CD1c-positive myeloid dendritic cell (primary cell): ENCODE measurements at regions not wholly inside any gene's neighbourhood (a gene's known extent, or its start where the extent isn't known, plus 50 kb on each side); places are given as distances from the start of the nearest gene placed in this dataset.
"Not testable (repeated sequence)": the region's sequence is repeated elsewhere in the genome, so short reads cannot be mapped to it uniquely, and the experiment has no call there.

Experiments used
- DNase-seq: peaks from one replicate; pipeline ENCODE4 v3.0.0-alpha.2; 2016; ENCODE audit errors: extremely low spot score

- not testable (repeated sequence) for DNase-seq
These were observed 73.5 kb downstream of the NPIPA8 start for GRCh38 chr16:18263046-18263445.

DNA sequence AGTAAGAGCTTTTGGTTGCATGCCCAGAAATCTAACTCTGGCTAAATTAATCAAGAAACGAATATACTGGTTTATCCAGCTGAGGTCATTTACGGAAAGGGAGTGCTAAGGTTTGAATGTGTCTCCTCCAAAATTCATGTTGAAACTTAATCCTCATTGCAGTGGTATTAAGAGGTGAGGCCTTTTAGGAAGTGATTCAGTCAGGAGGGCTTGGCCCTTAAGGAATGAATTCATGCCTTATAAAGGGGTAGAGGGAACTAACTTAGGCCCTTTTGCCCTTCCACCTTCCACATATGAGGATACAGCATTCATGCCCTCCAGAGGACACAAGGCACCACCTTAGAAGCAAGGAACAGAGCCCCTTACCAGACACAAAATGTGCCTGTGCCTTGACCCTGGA lies 74.7 kb downstream of the NPIPA8 start:
- DNase-seq = not testable (repeated sequence)

DNA sequence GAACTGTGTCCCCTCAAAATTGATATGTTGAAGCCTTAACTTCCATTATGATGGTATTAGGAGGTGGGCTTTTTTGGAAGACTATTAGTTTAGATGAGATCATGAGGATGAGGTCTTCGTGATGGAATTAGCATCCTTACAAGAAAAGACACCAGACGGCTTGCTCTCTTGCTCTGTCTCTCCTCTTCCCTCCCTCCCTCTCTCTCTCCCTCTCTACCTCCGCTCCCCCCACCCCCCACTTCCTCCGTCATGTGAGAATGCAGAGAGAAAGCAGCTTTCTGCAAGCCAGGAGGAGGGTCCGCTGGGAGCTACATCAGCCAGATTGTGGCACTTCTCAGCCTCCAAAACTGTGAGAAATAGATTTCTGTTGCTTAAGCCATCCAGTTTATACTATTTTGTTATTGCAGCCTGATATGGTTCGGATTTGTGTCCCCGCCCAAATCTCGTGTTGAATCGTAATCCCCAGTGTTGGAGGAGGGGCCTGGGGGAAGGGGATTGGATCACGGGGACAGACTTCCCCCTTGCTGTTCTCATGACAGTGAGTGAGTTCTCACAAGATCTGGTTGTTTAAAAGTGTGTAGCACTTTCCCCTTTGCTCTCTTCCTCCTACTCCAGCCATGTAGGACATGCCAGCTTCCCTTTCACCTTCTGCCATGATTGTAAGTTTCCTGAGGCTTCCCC lies 76.9 kb downstream of the NPIPA8 start:
- not testable (repeated sequence) for DNase-seq

- not testable (repeated sequence) for DNase-seq
These were observed 83.6 kb downstream of the NPIPA8 start for GRCh38 chr16:18252943-18253342.

- not testable (repeated sequence) for DNase-seq
These were observed 106.0 kb downstream of the NPIPA8 start for GRCh38 chr16:18230505-18230904.

- not testable (repeated sequence) for DNase-seq
These were observed 114.2 kb downstream of the NPIPA8 start for GRCh38 chr16:18222054-18223009.

DNA sequence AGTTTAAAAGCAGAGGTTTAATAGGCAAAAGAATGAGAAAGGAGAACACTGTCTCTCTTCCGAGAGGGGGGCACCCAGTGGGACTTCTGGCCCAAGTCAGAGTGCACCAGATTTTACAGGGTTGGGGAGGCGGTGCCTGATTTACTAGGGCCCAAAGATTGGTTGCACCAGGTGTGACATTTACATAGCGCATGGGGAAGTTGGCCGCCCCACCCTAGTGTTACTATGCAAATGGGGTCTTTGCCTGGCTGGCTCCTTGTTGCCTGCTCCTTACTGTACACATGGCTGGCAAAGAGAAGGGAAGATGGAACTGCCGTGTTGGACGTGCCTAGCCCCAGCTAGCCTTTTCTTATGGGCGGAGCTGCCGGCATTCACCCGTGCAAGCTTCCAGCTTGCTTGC lies 118.8 kb downstream of the NPIPA8 start:
- not testable (repeated sequence) for DNase-seq

- DNase-seq = not testable (repeated sequence)
These were observed 119.7 kb downstream of the NPIPA8 start for GRCh38 chr16:18216814-18217213.

GRCh38 chr16:18213810-18214209 lies 122.7 kb downstream of the NPIPA8 start:
- not testable (repeated sequence) for DNase-seq

GRCh38 chr16:18211505-18211904 lies 125.0 kb downstream of the NPIPA8 start:
- not testable (repeated sequence) for DNase-seq

GRCh38 chr16:18204786-18205185 lies 131.8 kb downstream of the NPIPA8 start:
- not testable (repeated sequence) for DNase-seq

- DNase-seq = not testable (repeated sequence)
These were observed 132.2 kb downstream of the NPIPA8 start for GRCh38 chr16:18204309-18204708.

DNA sequence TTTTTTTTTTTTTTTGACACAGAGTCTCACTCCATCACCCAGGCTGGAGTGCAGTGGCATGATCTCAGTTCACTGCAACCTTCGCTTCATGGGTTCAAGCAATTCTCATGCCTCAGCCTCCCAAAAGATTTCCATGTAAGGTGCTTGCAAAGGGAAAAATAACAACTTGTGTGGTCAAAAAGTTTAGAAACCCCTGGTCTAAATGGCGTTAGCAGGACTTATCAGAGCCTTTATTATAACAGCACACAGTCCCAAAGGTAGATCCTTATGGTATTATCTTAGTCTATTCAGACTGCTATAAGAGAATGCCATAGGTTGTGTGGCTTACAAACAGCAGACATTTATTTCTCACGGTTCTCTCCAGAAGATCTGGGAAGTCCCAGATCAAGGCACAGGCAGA lies 135.0 kb downstream of the NPIPA8 start:
- not testable (repeated sequence) for DNase-seq

GRCh38 chr16:18192389-18192788 lies 144.1 kb downstream of the NPIPA8 start:
- DNase-seq = not testable (repeated sequence)

- DNase-seq = not testable (repeated sequence)
These were observed 146.4 kb downstream of the NPIPA8 start for GRCh38 chr16:18190179-18190578.

DNA sequence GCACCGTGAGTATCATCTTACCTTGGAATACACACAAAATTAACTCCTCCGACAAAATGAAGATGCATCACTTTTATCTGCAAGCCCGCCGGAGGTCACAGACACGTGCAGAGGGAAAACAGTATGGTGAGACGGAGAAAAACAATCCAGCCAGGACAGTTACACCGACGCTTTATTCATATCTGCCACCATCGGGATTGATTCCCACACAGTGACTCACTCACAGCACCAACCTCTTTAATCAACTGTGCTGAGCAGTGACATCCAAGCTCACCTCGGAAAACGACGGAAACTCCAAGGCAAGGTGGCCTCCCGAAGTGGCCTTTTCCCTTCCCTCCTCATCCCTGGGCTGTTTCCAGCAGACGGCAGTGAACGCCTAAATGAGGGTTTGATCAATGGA lies 151.8 kb downstream of the NPIPA8 start:
- not testable (repeated sequence) for DNase-seq

DNA sequence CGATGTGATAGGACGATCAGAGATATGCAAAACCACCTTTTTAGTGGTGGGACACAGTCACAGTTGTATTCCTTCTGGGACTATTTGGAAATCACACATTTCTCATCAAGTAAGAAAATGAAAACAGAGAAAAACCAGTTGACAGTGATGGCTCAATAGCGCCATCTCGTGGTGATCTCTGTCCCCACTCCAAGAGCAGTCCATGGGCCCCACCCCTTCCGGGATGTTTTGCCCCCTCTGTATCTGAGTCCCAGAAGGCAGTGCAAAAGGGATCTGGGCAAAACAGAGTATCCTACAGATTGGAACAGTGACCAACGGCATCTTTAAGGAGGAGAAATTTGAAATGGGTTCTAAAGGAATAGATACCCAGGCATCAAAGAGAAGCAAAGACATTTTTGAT lies 155.5 kb downstream of the NPIPA8 start:
- not testable (repeated sequence) for DNase-seq

GRCh38 chr16:18173945-18174497 lies 162.5 kb downstream of the NPIPA8 start:
- DNase-seq = not testable (repeated sequence)

- not testable (repeated sequence) for DNase-seq
These were observed 174.2 kb downstream of the NPIPA8 start for GRCh38 chr16:18162293-18162692.

- DNase-seq = not testable (repeated sequence)
These were observed 175.3 kb downstream of the NPIPA8 start for GRCh38 chr16:18161224-18161623.

- not testable (repeated sequence) for DNase-seq
These were observed 177.4 kb downstream of the NPIPA8 start for GRCh38 chr16:18159185-18159584.

DNA sequence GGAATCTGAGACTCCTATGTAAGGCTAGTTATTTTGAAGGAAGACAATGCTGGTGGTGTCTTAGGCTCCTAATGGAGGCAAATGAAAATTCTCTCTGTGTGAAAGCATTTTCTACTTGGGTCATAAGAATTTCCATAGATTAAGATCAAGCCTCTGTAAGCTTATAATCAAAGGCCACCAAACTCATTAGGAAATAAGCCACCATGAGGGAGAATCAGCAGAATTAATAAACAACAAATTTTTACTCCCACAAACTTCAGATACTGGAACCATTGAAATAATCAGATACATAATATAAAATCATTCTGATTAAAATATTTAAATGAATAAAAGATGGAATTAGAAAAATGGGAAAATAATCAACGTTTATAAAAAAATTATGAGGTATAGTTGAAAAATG lies 178.7 kb downstream of the NPIPA8 start:
- not testable (repeated sequence) for DNase-seq
